DND-41 (cell line): ENCODE measurements at regions not wholly inside any gene's neighbourhood (a gene's known extent, or its start where the extent isn't known, plus 50 kb on each side); places are given as distances from the start of the nearest gene placed in this dataset.

Source experiments
- ATAC-seq: fragments of 200-7000 bp; cut with Tn5 transposase; 3 replicates; pipeline ENCODE4 v1.9.1; 2021; ENCODE audit warnings: low read depth; ENCODE audit not compliant: insufficient read depth
- DNase-seq: peaks from one replicate; pipeline ENCODE4 v3.0.0-alpha.2; 2020
- H2AFZ ChIP-seq: 2 replicates; pipeline ENCODE4 v1.6.0; 2012; ENCODE audit warnings: low read depth, low read length
- H3K27ac ChIP-seq: 2 replicates; pipeline ENCODE4 v1.5.1; 2012; ENCODE audit warnings: low read length, inconsistent platforms
- H3K27me3 ChIP-seq: fragments of 200-600 bp; sonication (generic); 2 replicates; pipeline ENCODE4 v1.6.0; 2012; ENCODE audit warnings: low read length, mild to moderate bottlenecking, inconsistent platforms; ENCODE audit not compliant: insufficient read depth, poor library complexity
- H3K36me3 ChIP-seq: 2 replicates; pipeline ENCODE4 v1.5.1; 2012; ENCODE audit warnings: low read length, inconsistent platforms; ENCODE audit not compliant: insufficient read depth
- H3K4me1 ChIP-seq: 2 replicates; pipeline ENCODE4 v1.5.1; 2012; ENCODE audit warnings: mild to moderate bottlenecking, low read length; ENCODE audit not compliant: insufficient read depth
- H3K4me2 ChIP-seq: 2 replicates; pipeline ENCODE4 v1.6.0; 2012; ENCODE audit warnings: mild to moderate bottlenecking, moderate library complexity, low read length, inconsistent platforms; ENCODE audit not compliant: insufficient read depth
- H3K4me3 ChIP-seq, 2 experiments: fragments of 200-600 bp in 1 of 2; shearing (Covaris generic) in 1 of 2; 2 replicates each; pipeline ENCODE4 v1.5.1; 2012 to 2016; ENCODE audit warnings: inconsistent platforms in 2 of 2, low read length in 2 of 2, mild to moderate bottlenecking in 2 of 2, low read depth in 1 of 2, moderate library complexity in 1 of 2
- H3K79me2 ChIP-seq: 2 replicates; pipeline ENCODE4 v1.6.0; 2012; ENCODE audit warnings: low read length, inconsistent platforms; ENCODE audit not compliant: insufficient read depth
- H3K9ac ChIP-seq: 2 replicates; pipeline ENCODE4 v1.6.0; 2012; ENCODE audit warnings: low read depth, mild to moderate bottlenecking, inconsistent platforms, low read length, moderate library complexity
- H3K9me3 ChIP-seq: 2 replicates; pipeline ENCODE4 v1.5.1; 2012; ENCODE audit warnings: low read length, moderate library complexity, mild to moderate bottlenecking, inconsistent platforms; ENCODE audit not compliant: insufficient read depth, severe bottlenecking
- H4K20me1 ChIP-seq: 2 replicates; pipeline ENCODE4 v1.6.0; 2012; ENCODE audit warnings: low read length; ENCODE audit not compliant: insufficient read depth
- CTCF ChIP-seq: IDR thresholded peaks from 2 replicates; pipeline ENCODE4 v1.5.1; 2012; ENCODE audit warnings: borderline replicate concordance, low read length, moderate library complexity, mild to moderate bottlenecking; ENCODE audit not compliant: poor library complexity, severe bottlenecking; ENCODE audit errors: extremely low read depth
- EZH2 ChIP-seq: IDR thresholded peaks from 3 replicates; pipeline ENCODE4 v1.6.1; 2012; ENCODE audit warnings: borderline replicate concordance, low read depth, mild to moderate bottlenecking, moderate library complexity, low read length, inconsistent platforms; ENCODE audit not compliant: severe bottlenecking

- Histone ChIP-seq H4K20me1 (no peaks in the 10 kb centered on the region), H3K36me3 (no peaks in the 10 kb centered on the region)
- TF ChIP-seq EZH2, result no peak
- no peak for TF ChIP-seq CTCF
Observed at GRCh38 chr4:175436196-175436595, 375.9 kb downstream of the GPM6A start.

GRCh38 chr4:175440786-175441185 is 371.3 kb downstream of the GPM6A start:
- ATAC-seq, result no peak
- no peak overlapping the region for H3K27ac ChIP-seq
- DNase-seq, result no peak
- no peak overlapping the region for H2AFZ ChIP-seq
- H3K4me3 ChIP-seq, result no peak overlapping the region
- H3K79me2 ChIP-seq, result no peaks in the 10 kb centered on the region
- TF ChIP-seq CTCF, result no peak
- no peak for TF ChIP-seq EZH2
- no peaks in the 10 kb centered on the region for H3K4me1 ChIP-seq
- no peak overlapping the region for H3K4me2 ChIP-seq
- no peaks in the 10 kb centered on the region for H3K9me3 ChIP-seq
- H3K9ac ChIP-seq, result no peak overlapping the region
- H3K36me3 ChIP-seq, result no peaks in the 10 kb centered on the region
- H4K20me1 ChIP-seq, result no peaks in the 10 kb centered on the region
- no peaks in the 10 kb centered on the region for H3K27me3 ChIP-seq

More at GRCh38 chr4:175436196-175436595, 375.9 kb downstream of the GPM6A start:
- no peak overlapping the region for H3K9ac ChIP-seq
- H3K79me2 ChIP-seq, result no peaks in the 10 kb centered on the region
- H3K4me2 ChIP-seq, result no peak overlapping the region
- H3K27ac ChIP-seq, result no peak overlapping the region
- ATAC-seq (no peak), DNase-seq (no peak)
- H3K4me1 ChIP-seq, result no peaks in the 10 kb centered on the region
- no peaks in the 10 kb centered on the region for H3K27me3 ChIP-seq
- H3K4me3 ChIP-seq, result no peak overlapping the region
- no peaks in the 10 kb centered on the region for H3K9me3 ChIP-seq
- H2AFZ ChIP-seq, result no peak overlapping the region

GRCh38 chr4:175441256-175441655 is 370.8 kb downstream of the GPM6A start:
- TF ChIP-seq CTCF (no peak), EZH2 (no peak)
- Histone ChIP-seq H3K79me2 (no peaks in the 10 kb centered on the region), H3K4me3 (no peak overlapping the region), H4K20me1 (no peaks in the 10 kb centered on the region), H3K4me1 (no peaks in the 10 kb centered on the region), H3K27me3 (no peaks in the 10 kb centered on the region), H3K4me2 (no peak overlapping the region), H3K27ac (no peak overlapping the region), H3K9me3 (no peaks in the 10 kb centered on the region), H3K36me3 (no peaks in the 10 kb centered on the region), H2AFZ (no peak overlapping the region), H3K9ac (no peak overlapping the region)
- DNase-seq (no peak), ATAC-seq (no peak)

- Histone ChIP-seq H3K27ac (no peak overlapping the region), H3K9ac (no peak overlapping the region), H4K20me1 (no peaks in the 10 kb centered on the region), H2AFZ (no peak overlapping the region), H3K4me3 (no peak overlapping the region), H3K36me3 (no peaks in the 10 kb centered on the region), H3K4me1 (no peaks in the 10 kb centered on the region), H3K9me3 (no peaks in the 10 kb centered on the region), H3K79me2 (no peaks in the 10 kb centered on the region), H3K4me2 (no peak overlapping the region), H3K27me3 (no peaks in the 10 kb centered on the region)
- ATAC-seq (no peak), DNase-seq (no peak)
- no peak for TF ChIP-seq CTCF
- TF ChIP-seq EZH2, result no peak
Observed at GRCh38 chr4:175443547-175443946, 368.5 kb downstream of the GPM6A start.
